ENCODE measurements at regions not wholly inside any gene's neighbourhood (a gene's known extent, or its start where the extent isn't known, plus 50 kb on each side); places are given as distances from the start of the nearest gene placed in this dataset.

GRCh38 chr3:147760085-147760484 is 350.9 kb downstream of the ZIC1 start:
- Histone ChIP-seq H3K9me2 (ENCODE audit: insufficient read depth, low read length) (no peaks in the 10 kb centered on the region), H3K36me3 (ENCODE audit: insufficient read depth, low read length) (no peaks in the 10 kb centered on the region), H3K79me2 (replicated peaks; ENCODE audit: insufficient read depth, low read length) (no peaks in the 10 kb centered on the region), H3F3A (ENCODE audit: insufficient read depth, low read length, poor library complexity, severe bottlenecking) (no peaks in the 10 kb centered on the region), H3K27ac (ENCODE audit: low read length) (no peak overlapping the region), H4K20me1 (ENCODE audit: insufficient read depth) (no peaks in the 10 kb centered on the region), H2AFZ (ENCODE audit: low read depth, low read length) (no peak overlapping the region), H3K4me2 (ENCODE audit: low read length) (no peak overlapping the region), H3K27me3 (ENCODE audit: insufficient read depth, low read depth, low read length) (no peaks in the 10 kb centered on the region), H3K4me3 (ENCODE audit: low read length) (no peak overlapping the region), H3K9ac (ENCODE audit: low read length) (no peak overlapping the region), H3K9me3 (ENCODE audit: low read length) (no peaks in the 10 kb centered on the region)
- TF ChIP-seq RAD21 (conservative IDR thresholded peaks at IDR 0.05) (no peak), EZH2 (IDR thresholded peaks at IDR 0.05; ENCODE audit: borderline replicate concordance, insufficient read depth, low read length, poor library complexity, severe bottlenecking) (no peak), MXI1 (conservative IDR thresholded peaks at IDR 0.05; ENCODE audit: poor library complexity, severe bottlenecking) (no peak), EP300 (conservative IDR thresholded peaks at IDR 0.05; ENCODE audit: poor library complexity, severe bottlenecking) (no peak), TAF1 (IDR thresholded peaks at IDR 0.05; ENCODE audit: low read depth) (no peak), CTCF (IDR thresholded peaks at IDR 0.05; ENCODE audit: poor library complexity, severe bottlenecking) (no peak), SMC3 (conservative IDR thresholded peaks at IDR 0.05; ENCODE audit: poor library complexity) (no peak), POLR2AphosphoS5 (IDR thresholded peaks at IDR 0.05) (no peak)
- TF ChIP-seq, protein P1, sequence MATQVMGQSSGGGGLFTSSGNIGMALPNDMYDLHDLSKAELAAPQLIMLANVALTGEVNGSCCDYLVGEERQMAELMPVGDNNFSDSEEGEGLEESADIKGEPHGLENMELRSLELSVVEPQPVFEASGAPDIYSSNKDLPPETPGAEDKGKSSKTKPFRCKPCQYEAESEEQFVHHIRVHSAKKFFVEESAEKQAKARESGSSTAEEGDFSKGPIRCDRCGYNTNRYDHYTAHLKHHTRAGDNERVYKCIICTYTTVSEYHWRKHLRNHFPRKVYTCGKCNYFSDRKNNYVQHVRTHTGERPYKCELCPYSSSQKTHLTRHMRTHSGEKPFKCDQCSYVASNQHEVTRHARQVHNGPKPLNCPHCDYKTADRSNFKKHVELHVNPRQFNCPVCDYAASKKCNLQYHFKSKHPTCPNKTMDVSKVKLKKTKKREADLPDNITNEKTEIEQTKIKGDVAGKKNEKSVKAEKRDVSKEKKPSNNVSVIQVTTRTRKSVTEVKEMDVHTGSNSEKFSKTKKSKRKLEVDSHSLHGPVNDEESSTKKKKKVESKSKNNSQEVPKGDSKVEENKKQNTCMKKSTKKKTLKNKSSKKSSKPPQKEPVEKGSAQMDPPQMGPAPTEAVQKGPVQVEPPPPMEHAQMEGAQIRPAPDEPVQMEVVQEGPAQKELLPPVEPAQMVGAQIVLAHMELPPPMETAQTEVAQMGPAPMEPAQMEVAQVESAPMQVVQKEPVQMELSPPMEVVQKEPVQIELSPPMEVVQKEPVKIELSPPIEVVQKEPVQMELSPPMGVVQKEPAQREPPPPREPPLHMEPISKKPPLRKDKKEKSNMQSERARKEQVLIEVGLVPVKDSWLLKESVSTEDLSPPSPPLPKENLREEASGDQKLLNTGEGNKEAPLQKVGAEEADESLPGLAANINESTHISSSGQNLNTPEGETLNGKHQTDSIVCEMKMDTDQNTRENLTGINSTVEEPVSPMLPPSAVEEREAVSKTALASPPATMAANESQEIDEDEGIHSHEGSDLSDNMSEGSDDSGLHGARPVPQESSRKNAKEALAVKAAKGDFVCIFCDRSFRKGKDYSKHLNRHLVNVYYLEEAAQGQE (IDR thresholded peaks at IDR 0.05; ENCODE audit: borderline replicate concordance), result no peak

- Histone ChIP-seq H3K9me3 (ENCODE audit: low read length) (no peaks in the 10 kb centered on the region), H3F3A (ENCODE audit: insufficient read depth, low read length, poor library complexity, severe bottlenecking) (no peaks in the 10 kb centered on the region), H3K9ac (ENCODE audit: low read length) (no peak overlapping the region), H2AFZ (ENCODE audit: low read depth, low read length) (no peak overlapping the region), H3K27me3 (ENCODE audit: insufficient read depth, low read depth, low read length) (no peaks in the 10 kb centered on the region), H4K20me1 (ENCODE audit: insufficient read depth) (no peaks in the 10 kb centered on the region), H3K36me3 (ENCODE audit: insufficient read depth, low read length) (no peaks in the 10 kb centered on the region), H3K9me2 (ENCODE audit: insufficient read depth, low read length) (no peaks in the 10 kb centered on the region), H3K79me2 (replicated peaks; ENCODE audit: insufficient read depth, low read length) (no peaks in the 10 kb centered on the region), H3K27ac (ENCODE audit: low read length) (no peak overlapping the region), H3K4me3 (ENCODE audit: low read length) (no peak overlapping the region), H3K4me2 (ENCODE audit: low read length) (no peak overlapping the region)
- TF ChIP-seq POLR2AphosphoS5 (IDR thresholded peaks at IDR 0.05) (no peak), RAD21 (conservative IDR thresholded peaks at IDR 0.05) (no peak), TAF1 (IDR thresholded peaks at IDR 0.05; ENCODE audit: low read depth) (no peak), EP300 (conservative IDR thresholded peaks at IDR 0.05; ENCODE audit: poor library complexity, severe bottlenecking) (no peak), SMC3 (conservative IDR thresholded peaks at IDR 0.05; ENCODE audit: poor library complexity) (no peak), CTCF (IDR thresholded peaks at IDR 0.05; ENCODE audit: poor library complexity, severe bottlenecking) (no peak), EZH2 (IDR thresholded peaks at IDR 0.05; ENCODE audit: borderline replicate concordance, insufficient read depth, low read length, poor library complexity, severe bottlenecking) (no peak), MXI1 (conservative IDR thresholded peaks at IDR 0.05; ENCODE audit: poor library complexity, severe bottlenecking) (no peak)
- TF ChIP-seq, protein P1 (IDR thresholded peaks at IDR 0.05; ENCODE audit: borderline replicate concordance), result no peak
Observed at GRCh38 chr3:147760941-147761340, 351.8 kb downstream of the ZIC1 start.
